Caco-2 (cell line): ENCODE measurements at regions not wholly inside any gene's neighbourhood (a gene's known extent, or its start where the extent isn't known, plus 50 kb on each side); places are given as distances from the start of the nearest gene placed in this dataset.

Experiments used
- BruUV-seq: library from RNA; stranded (reverse); fragments of 400-500 nt; replicated peaks from 2 replicates; lab custom pipeline; 2021; lab: Mats Ljungman, UMichigan
- CTCF ChIA-PET: fragments of 300-600 bp; sonication (Branson Sonifier 250); formaldehyde crosslinking; loops from one replicate; lab custom pipeline; 2022; ENCODE audit warnings: antibody characterized with exemption; lab: Charles Lee
- POLR2A ChIA-PET: fragments of 300-600 bp; sonication (Branson Sonifier 250); formaldehyde crosslinking; loops from one replicate; lab custom pipeline; 2022; ENCODE audit warnings: antibody characterized with exemption; lab: Charles Lee
- DNase-seq, 2 experiments: peaks; one replicate each; pipeline versions ENCODE4 v3.0.0 to v3.0.0-alpha.2; 2020 to 2022
- H3K27me3 ChIP-seq: replicated peaks from 2 replicates; pipeline ENCODE4 v1.6.0; 2011; ENCODE audit warnings: low read length; ENCODE audit not compliant: control insufficient read depth, insufficient read depth
- H3K36me3 ChIP-seq: 2 replicates; pipeline ENCODE4 v1.5.1; 2011; ENCODE audit warnings: low read length; ENCODE audit not compliant: control insufficient read depth, insufficient read depth
- H3K4me1 ChIP-seq: fragments of 250-450 bp; sonication (Bioruptor Pico); 2 replicates; pipeline ENCODE4 v1.5.1; 2020; ENCODE audit warnings: mild to moderate bottlenecking
- H3K4me3 ChIP-seq: 2 replicates; pipeline ENCODE4 v1.5.1; 2011; ENCODE audit warnings: low read depth, mild to moderate bottlenecking, control low read depth, low read length
- H3K9me3 ChIP-seq: fragments of 250-450 bp; sonication (Bioruptor Pico); 2 replicates; pipeline ENCODE4 v1.5.1; 2020; ENCODE audit warnings: mild to moderate bottlenecking, moderate library complexity
- H3K27ac Mint-ChIP-seq: one replicate; pipeline ENCODE4 v1.8.0; 2022; ENCODE audit warnings: mixed read lengths; ENCODE audit not compliant: unreplicated experiment
- H3K27me3 Mint-ChIP-seq: one replicate; pipeline ENCODE4 v1.8.0; 2022; ENCODE audit warnings: mixed read lengths; ENCODE audit not compliant: insufficient read depth, unreplicated experiment
- H3K36me3 Mint-ChIP-seq: one replicate; pipeline ENCODE4 v1.8.0; 2022; ENCODE audit warnings: mild to moderate bottlenecking, mixed read lengths; ENCODE audit not compliant: insufficient read depth, unreplicated experiment
- H3K4me1 Mint-ChIP-seq: one replicate; pipeline ENCODE4 v1.8.0; 2022; ENCODE audit warnings: low read depth, mixed read lengths; ENCODE audit not compliant: unreplicated experiment
- H3K4me3 Mint-ChIP-seq: one replicate; pipeline ENCODE4 v1.8.0; 2022; ENCODE audit warnings: mild to moderate bottlenecking, moderate library complexity, mixed read lengths; ENCODE audit not compliant: unreplicated experiment
- H3K9me3 Mint-ChIP-seq: one replicate; pipeline ENCODE4 v1.8.0; 2022; ENCODE audit warnings: mixed read lengths; ENCODE audit not compliant: unreplicated experiment
- intact Hi-C: fragments of 100-400 bp; cut with micrococcal nuclease; formaldehyde crosslinking; loops from one replicate; pipeline ENCODE4 v1.10.0; 2022; ENCODE audit not compliant: unreplicated experiment
- TF ChIP-seq, protein P1 (sequence below), 2 experiments: fragments of 200-600 bp in 1 of 2; IDR thresholded peaks; 1 replicate in 1 of 2; 2 replicates in 1 of 2; pipeline versions ENCODE4 v1.5.1 to v1.8.0; 2011 to 2022; ENCODE audit warnings: antibody characterized with exemption in 1 of 2, control low read depth in 1 of 2, inconsistent platforms in 1 of 2, low read depth in 1 of 2, low read length in 1 of 2, mild to moderate bottlenecking in 1 of 2, moderate library complexity in 1 of 2; ENCODE audit not compliant: insufficient read depth in 1 of 2, severe bottlenecking in 1 of 2, unreplicated experiment in 1 of 2

DNA sequence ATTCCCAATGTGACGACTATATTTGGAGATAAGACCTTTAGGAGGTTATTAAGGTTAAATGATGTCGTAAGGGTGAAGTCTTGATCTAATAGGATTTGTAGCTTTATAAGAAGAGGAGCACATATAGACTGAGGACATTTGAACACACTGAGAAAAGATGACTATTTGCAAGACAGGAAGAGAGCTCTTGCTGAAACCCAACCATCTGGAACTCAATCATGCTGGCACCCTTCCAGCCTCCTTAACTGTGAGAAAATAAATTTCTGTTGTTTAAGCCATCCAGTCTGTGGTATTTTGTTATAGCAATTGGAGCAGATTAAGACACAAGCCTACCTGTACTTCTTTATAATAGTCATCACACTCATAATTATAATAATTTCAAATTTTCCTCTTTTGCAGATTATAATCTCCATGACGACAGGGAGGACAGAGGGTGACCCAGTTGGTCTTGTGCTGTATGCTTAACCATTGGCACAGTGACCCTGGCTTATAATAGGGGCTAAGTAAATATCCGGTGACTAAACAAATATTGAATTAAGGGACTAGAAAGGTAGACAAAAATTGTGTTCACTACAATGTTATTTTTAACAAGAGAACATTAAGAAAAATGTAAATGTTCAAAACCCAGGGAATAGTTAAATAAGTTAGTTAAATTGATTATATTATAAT, 206.4 kb upstream of the HDDC2 start:
- no peaks in the 10 kb centered on the region for H3K36me3 ChIP-seq
- no peaks in the 10 kb centered on the region for H3K9me3 ChIP-seq
- intact Hi-C loops: loop anchor here (5.0 kb wide), 1 partner anchor 196 kb away; no protein-coding TSS in a partner anchor
- no peaks in the 10 kb centered on the region for H3K9me3 Mint-ChIP-seq
- DNase-seq: no peak
- no peaks in the 10 kb centered on the region for H3K36me3 Mint-ChIP-seq
- POLR2A ChIA-PET: no interaction called here
- H3K4me1 Mint-ChIP-seq: no peaks in the 10 kb centered on the region
- H3K27me3 ChIP-seq: peaks cover 1% of the 10 kb centered on the region; the same call in 1 of the 2 replicates
- peaks cover 12% of the 10 kb centered on the region for H3K27me3 Mint-ChIP-seq
- CTCF ChIA-PET: interaction anchor here (0.5 kb wide), 1 partner anchor 317 kb away, joined by 3 read pairs; no protein-coding TSS in a partner anchor
- H3K27ac Mint-ChIP-seq: no peak overlapping the region
- BruUV-seq: no TSS peak
- H3K4me1 ChIP-seq: no peaks in the 10 kb centered on the region
- H3K4me3 Mint-ChIP-seq: no peak overlapping the region
- H3K4me3 ChIP-seq: no peak overlapping the region
- TF ChIP-seq, protein P1, sequence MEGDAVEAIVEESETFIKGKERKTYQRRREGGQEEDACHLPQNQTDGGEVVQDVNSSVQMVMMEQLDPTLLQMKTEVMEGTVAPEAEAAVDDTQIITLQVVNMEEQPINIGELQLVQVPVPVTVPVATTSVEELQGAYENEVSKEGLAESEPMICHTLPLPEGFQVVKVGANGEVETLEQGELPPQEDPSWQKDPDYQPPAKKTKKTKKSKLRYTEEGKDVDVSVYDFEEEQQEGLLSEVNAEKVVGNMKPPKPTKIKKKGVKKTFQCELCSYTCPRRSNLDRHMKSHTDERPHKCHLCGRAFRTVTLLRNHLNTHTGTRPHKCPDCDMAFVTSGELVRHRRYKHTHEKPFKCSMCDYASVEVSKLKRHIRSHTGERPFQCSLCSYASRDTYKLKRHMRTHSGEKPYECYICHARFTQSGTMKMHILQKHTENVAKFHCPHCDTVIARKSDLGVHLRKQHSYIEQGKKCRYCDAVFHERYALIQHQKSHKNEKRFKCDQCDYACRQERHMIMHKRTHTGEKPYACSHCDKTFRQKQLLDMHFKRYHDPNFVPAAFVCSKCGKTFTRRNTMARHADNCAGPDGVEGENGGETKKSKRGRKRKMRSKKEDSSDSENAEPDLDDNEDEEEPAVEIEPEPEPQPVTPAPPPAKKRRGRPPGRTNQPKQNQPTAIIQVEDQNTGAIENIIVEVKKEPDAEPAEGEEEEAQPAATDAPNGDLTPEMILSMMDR (IDR thresholded peaks at IDR 0.05; ENCODE audit: insufficient read depth in 1 of 2, low read depth in 1 of 2, low read length in 1 of 2, severe bottlenecking in 1 of 2, unreplicated experiment in 1 of 2): no peak

DNA sequence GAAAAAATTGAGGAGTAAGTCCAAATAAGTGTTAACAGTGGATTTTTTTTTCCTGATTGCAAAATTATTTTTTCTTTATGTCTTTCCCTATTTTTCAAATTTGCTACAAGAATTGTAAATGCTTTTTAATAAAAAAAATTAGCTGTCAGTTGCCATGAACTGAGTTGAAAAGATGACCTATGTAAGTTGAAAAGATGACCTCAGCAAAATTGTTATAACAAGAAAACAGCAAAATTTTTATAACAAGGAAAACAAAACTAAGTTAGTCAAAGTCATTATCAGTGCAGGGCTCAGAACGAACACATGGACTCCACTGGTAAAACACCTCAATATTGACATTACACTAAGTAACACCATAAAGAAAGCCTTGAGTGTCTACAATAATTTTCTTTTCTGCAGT, 207.0 kb upstream of the HDDC2 start:
- Histone ChIP-seq H3K4me1 (no peaks in the 10 kb centered on the region), H3K36me3 (no peaks in the 10 kb centered on the region), H3K4me3 (no peak overlapping the region), H3K9me3 (no peaks in the 10 kb centered on the region), H3K27me3 (peaks cover 1% of the 10 kb centered on the region; the same call in 1 of the 2 replicates)
- H3K4me1 Mint-ChIP-seq: no peaks in the 10 kb centered on the region
- TF ChIP-seq, protein P1 (IDR thresholded peaks at IDR 0.05; ENCODE audit: insufficient read depth in 1 of 2, low read depth in 1 of 2, low read length in 1 of 2, severe bottlenecking in 1 of 2, unreplicated experiment in 1 of 2): no peak
- no peak for DNase-seq
- no peak overlapping the region for H3K27ac Mint-ChIP-seq
- no peak overlapping the region for H3K4me3 Mint-ChIP-seq
- ChIA-PET CTCF (no interaction called here), POLR2A (no interaction called here)
- BruUV-seq: no TSS peak
- intact Hi-C loops: loop anchor here (5.0 kb wide), 1 partner anchor 196 kb away; no protein-coding TSS in a partner anchor
- peaks cover 12% of the 10 kb centered on the region for H3K27me3 Mint-ChIP-seq
- H3K9me3 Mint-ChIP-seq: no peaks in the 10 kb centered on the region
- H3K36me3 Mint-ChIP-seq: no peaks in the 10 kb centered on the region

DNA sequence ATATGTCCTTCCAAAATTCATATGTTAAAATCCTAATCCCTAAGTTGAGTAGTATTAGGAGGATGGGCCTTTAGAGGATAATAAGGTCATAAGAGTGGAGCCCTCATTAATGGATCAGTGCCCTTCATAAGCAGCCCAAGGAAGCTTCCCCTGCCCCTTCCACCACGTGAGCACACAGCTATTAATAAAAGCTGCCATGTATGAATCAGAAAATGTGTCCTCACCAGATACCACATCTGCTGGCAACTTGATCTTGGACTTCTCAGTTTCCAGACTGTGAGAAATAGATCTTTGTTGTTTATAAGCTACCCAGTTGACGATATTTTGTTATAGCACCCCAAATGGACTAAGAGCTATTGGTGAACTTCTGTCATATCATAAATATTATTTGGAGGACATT, 207.7 kb upstream of the HDDC2 start:
- CTCF ChIA-PET: no interaction called here

More for the DNA sequence above, 207.7 kb upstream of the HDDC2 start:
- Histone ChIP-seq H3K4me3 (no peak overlapping the region), H3K27me3 (no peaks in the 10 kb centered on the region), H3K36me3 (no peaks in the 10 kb centered on the region), H3K4me1 (no peaks in the 10 kb centered on the region), H3K9me3 (no peaks in the 10 kb centered on the region)
- Mint-ChIP-seq H3K27me3 (peaks cover 10% of the 10 kb centered on the region), H3K9me3 (no peaks in the 10 kb centered on the region), H3K27ac (no peak overlapping the region), H3K4me1 (no peaks in the 10 kb centered on the region), H3K4me3 (no peak overlapping the region), H3K36me3 (no peaks in the 10 kb centered on the region)
- POLR2A ChIA-PET: no interaction called here
- no TSS peak for BruUV-seq
- TF ChIP-seq, protein P1 (IDR thresholded peaks at IDR 0.05; ENCODE audit: insufficient read depth in 1 of 2, low read depth in 1 of 2, low read length in 1 of 2, severe bottlenecking in 1 of 2, unreplicated experiment in 1 of 2): no peak
- no peak for DNase-seq
- intact Hi-C loops: loop anchor here (5.0 kb wide), 1 partner anchor 197 kb away; no protein-coding TSS in a partner anchor
